ENCODE measurements at regions not wholly inside any gene's neighbourhood (a gene's known extent, or its start where the extent isn't known, plus 50 kb on each side); places are given as distances from the start of the nearest gene placed in this dataset.
"Not testable (repeated sequence)": the region's sequence is repeated elsewhere in the genome, so short reads cannot be mapped to it uniquely, and the experiment has no call there.

- no peak for DNase-seq
Observed at GRCh38 chr7:131117439-131117838, 210.2 kb upstream of the MKLN1 start.

- no peak for DNase-seq
Observed at GRCh38 chr7:131119381-131119780, 208.3 kb upstream of the MKLN1 start.

- no peak for DNase-seq
Observed at GRCh38 chr7:131122394-131122793, 205.3 kb upstream of the MKLN1 start.

- DNase-seq = no peak
Observed at GRCh38 chr7:131124001-131124629, 203.6 kb upstream of the MKLN1 start.

- DNase-seq = no peak
Observed at GRCh38 chr7:131124867-131125266, 202.8 kb upstream of the MKLN1 start.

- DNase-seq = no peak
Observed at GRCh38 chr7:131130324-131130723, 197.4 kb upstream of the MKLN1 start.

- DNase-seq = no peak
Observed at GRCh38 chr7:131131012-131131745, 196.5 kb upstream of the MKLN1 start.

- no peak for DNase-seq
Observed at GRCh38 chr7:131131746-131132431, 195.8 kb upstream of the MKLN1 start.

GRCh38 chr7:131139462-131139861 lies 188.2 kb upstream of the MKLN1 start:
- no peak for DNase-seq

- DNase-seq = no peak
Observed at GRCh38 chr7:131141443-131141967, 186.2 kb upstream of the MKLN1 start.

- no peak for DNase-seq
Observed at GRCh38 chr7:131143869-131144268, 183.8 kb upstream of the MKLN1 start.

- no peak for DNase-seq
Observed at GRCh38 chr7:131145026-131145425, 182.7 kb upstream of the MKLN1 start.

- no peak for DNase-seq
Observed at GRCh38 chr7:131145770-131146169, 181.9 kb upstream of the MKLN1 start.

- DNase-seq = no peak
Observed at GRCh38 chr7:131147604-131148003, 180.1 kb upstream of the MKLN1 start.

GRCh38 chr7:131148258-131148657 lies 179.4 kb upstream of the MKLN1 start:
- DNase-seq = no peak

GRCh38 chr7:131148708-131149428 lies 178.8 kb upstream of the MKLN1 start:
- DNase-seq = no peak

- DNase-seq = no peak
Observed at GRCh38 chr7:131149429-131149773, 178.3 kb upstream of the MKLN1 start.

- no peak for DNase-seq
Observed at GRCh38 chr7:131149840-131150239, 177.8 kb upstream of the MKLN1 start.

- no peak for DNase-seq
Observed at GRCh38 chr7:131151034-131151433, 176.6 kb upstream of the MKLN1 start.

GRCh38 chr7:131152766-131153165 lies 174.9 kb upstream of the MKLN1 start:
- DNase-seq = no peak

- DNase-seq = no peak
Observed at GRCh38 chr7:131154380-131154779, 173.3 kb upstream of the MKLN1 start.

- no peak for DNase-seq
Observed at GRCh38 chr7:131157530-131158243, 170.0 kb upstream of the MKLN1 start.

GRCh38 chr7:131158244-131158636 lies 169.4 kb upstream of the MKLN1 start:
- DNase-seq = not testable (repeated sequence)
